ENCODE measurements at regions not wholly inside any gene's neighbourhood (a gene's known extent, or its start where the extent isn't known, plus 50 kb on each side); places are given as distances from the start of the nearest gene placed in this dataset.

DNA sequence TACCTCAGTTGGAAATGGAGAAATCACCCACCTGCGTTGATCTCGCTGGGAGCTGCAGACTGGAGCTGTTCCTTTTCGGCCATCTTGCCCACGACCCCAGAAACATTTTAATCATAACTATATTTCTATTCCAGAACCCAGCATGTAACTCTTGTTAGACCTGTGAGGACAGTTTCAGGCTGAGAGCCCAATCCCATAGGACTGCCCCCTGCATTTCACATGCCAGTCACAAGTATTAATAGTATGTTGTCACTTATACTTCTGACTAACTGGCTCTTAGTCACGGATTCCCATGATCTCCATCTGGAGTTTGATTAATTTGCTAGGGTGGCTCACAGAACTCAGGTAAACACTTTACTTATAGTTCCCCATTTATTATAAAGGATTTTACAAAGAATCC lies 60.6 kb upstream of the PRNP start:
- no peak for FAIRE-seq
- WGBS, 2 experiments (ENCODE audit: extremely low coverage in 1 of 2, insufficient coverage in 1 of 2, insufficient read length in 1 of 2, insufficient replicate concordance in 2 of 2, low coverage in 1 of 2, low lambda C conversion rate in 2 of 2, missing lambda C conversion rate in 1 of 2): 87% methylated on average over 5 of the region's 5 CpGs; no CpG with 5 or more reads in 1 of the 2 experiments
- no peak overlapping the region for H2AK5ac ChIP-seq (ENCODE audit: low read depth, low read length)
- TF ChIP-seq, protein P1, sequence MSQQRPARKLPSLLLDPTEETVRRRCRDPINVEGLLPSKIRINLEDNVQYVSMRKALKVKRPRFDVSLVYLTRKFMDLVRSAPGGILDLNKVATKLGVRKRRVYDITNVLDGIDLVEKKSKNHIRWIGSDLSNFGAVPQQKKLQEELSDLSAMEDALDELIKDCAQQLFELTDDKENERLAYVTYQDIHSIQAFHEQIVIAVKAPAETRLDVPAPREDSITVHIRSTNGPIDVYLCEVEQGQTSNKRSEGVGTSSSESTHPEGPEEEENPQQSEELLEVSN (IDR thresholded peaks at IDR 0.05): no peak
- TF ChIP-seq SP1 (IDR thresholded peaks at IDR 0.05; ENCODE audit: low read depth, low read length): no peak
- no peak for TF ChIP-seq NRF1 (IDR thresholded peaks at IDR 0.05; ENCODE audit: low read depth, low read length)
- TF ChIP-seq SIRT6 (IDR thresholded peaks at IDR 0.05; ENCODE audit: low read length): no peak
- no peak for TF ChIP-seq RNF2 (IDR thresholded peaks at IDR 0.05; ENCODE audit: borderline replicate concordance, low read depth, low read length, missing control alignments, poor library complexity, severe bottlenecking)
- TF ChIP-seq, protein P2, sequence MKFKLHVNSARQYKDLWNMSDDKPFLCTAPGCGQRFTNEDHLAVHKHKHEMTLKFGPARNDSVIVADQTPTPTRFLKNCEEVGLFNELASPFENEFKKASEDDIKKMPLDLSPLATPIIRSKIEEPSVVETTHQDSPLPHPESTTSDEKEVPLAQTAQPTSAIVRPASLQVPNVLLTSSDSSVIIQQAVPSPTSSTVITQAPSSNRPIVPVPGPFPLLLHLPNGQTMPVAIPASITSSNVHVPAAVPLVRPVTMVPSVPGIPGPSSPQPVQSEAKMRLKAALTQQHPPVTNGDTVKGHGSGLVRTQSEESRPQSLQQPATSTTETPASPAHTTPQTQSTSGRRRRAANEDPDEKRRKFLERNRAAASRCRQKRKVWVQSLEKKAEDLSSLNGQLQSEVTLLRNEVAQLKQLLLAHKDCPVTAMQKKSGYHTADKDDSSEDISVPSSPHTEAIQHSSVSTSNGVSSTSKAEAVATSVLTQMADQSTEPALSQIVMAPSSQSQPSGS (IDR thresholded peaks at IDR 0.05; ENCODE audit: low read length): no peak
- TF ChIP-seq KDM1A (IDR thresholded peaks at IDR 0.05; ENCODE audit: borderline replicate concordance, low read length): no peak
- TF ChIP-seq TAF1 (IDR thresholded peaks at IDR 0.05; ENCODE audit: low read depth, low read length): no peak
- no peak for TF ChIP-seq CHD1 (IDR thresholded peaks at IDR 0.05; ENCODE audit: low read depth, low read length)
- no peak for TF ChIP-seq FOSL1 (IDR thresholded peaks at IDR 0.05; ENCODE audit: insufficient read depth, low read depth, low read length)
- no peak for TF ChIP-seq SRF (IDR thresholded peaks at IDR 0.05; ENCODE audit: low read depth, low read length)
- no peak for TF ChIP-seq GABPA (IDR thresholded peaks at IDR 0.05; ENCODE audit: borderline replicate concordance, insufficient read depth, low read length)
- no peak for TF ChIP-seq ZNF274 (IDR thresholded peaks at IDR 0.05; ENCODE audit: borderline replicate concordance, extremely low read depth, low read length)

More for the DNA sequence above, 60.6 kb upstream of the PRNP start:
- POLR2A ChIA-PET (ENCODE audit: partially characterized antibody): no interaction called here
- no peaks in the 10 kb centered on the region for H4K20me1 ChIP-seq (replicated peaks in 1 of 2; ENCODE audit: control insufficient read depth in 1 of 2, insufficient read depth in 2 of 2, low read length in 2 of 2)
- H3K18ac ChIP-seq (ENCODE audit: extremely low read depth, low read length): no peak overlapping the region
- no peak overlapping the region for H3K14ac ChIP-seq (ENCODE audit: insufficient read length)
- H4K5ac ChIP-seq (ENCODE audit: insufficient read length, low read depth, low read length): no peak overlapping the region
- H3K4me2 ChIP-seq (ENCODE audit: insufficient read depth in 1 of 2, low read depth in 2 of 2, low read length in 2 of 2): no peak overlapping the region
- no peak overlapping the region for H3K4me3 ChIP-seq (ENCODE audit: extremely low read depth in 1 of 4, insufficient read depth in 2 of 4, low read depth in 3 of 4, low read length in 4 of 4)
- no peaks in the 10 kb centered on the region for H3K27me3 ChIP-seq (replicated peaks in 1 of 4; ENCODE audit: control insufficient read depth in 3 of 4, extremely low read depth in 1 of 4, insufficient read depth in 3 of 4, low read length in 3 of 4)
- no peaks in the 10 kb centered on the region for H3K79me2 ChIP-seq (ENCODE audit: control insufficient read depth in 1 of 2, insufficient read depth in 2 of 2, low read length in 2 of 2)
- H3K9ac ChIP-seq (replicated peaks in 1 of 4; ENCODE audit: extremely low read depth in 1 of 4, low read depth in 3 of 4, low read length in 3 of 4): no peak overlapping the region
- peaks cover 3 to 13% of the 10 kb centered on the region in 2 experiments for H3K9me3 ChIP-seq (ENCODE audit: insufficient read depth in 2 of 2, low read depth in 1 of 2, low read length in 1 of 2)
- no peak overlapping the region for H2BK5ac ChIP-seq (ENCODE audit: low read depth, low read length)
- H2BK12ac ChIP-seq (ENCODE audit: low read depth, low read length): no peak overlapping the region
- DNase-seq (ENCODE audit: low read depth in 1 of 2, low spot score in 2 of 2): no peak
- no peak overlapping the region for H2BK20ac ChIP-seq (ENCODE audit: low read length)
- no peak overlapping the region for H3K23ac ChIP-seq (ENCODE audit: insufficient read length)
- no peak overlapping the region for H4K8ac ChIP-seq (ENCODE audit: extremely low read depth, insufficient read depth, low read length)
- no peaks in the 10 kb centered on the region for H3K23me2 ChIP-seq (ENCODE audit: low read depth, low read length)
- no peak overlapping the region for H2BK120ac ChIP-seq (replicated peaks; ENCODE audit: low read depth, low read length)
- no peak overlapping the region for H3K4ac ChIP-seq (replicated peaks; ENCODE audit: insufficient read length, low read depth, low read length)
- H2BK15ac ChIP-seq (ENCODE audit: low read length): no peak overlapping the region
- H3K27ac ChIP-seq (ENCODE audit: low read depth, low read length): no peak overlapping the region
- no peak overlapping the region for H3K56ac ChIP-seq (replicated peaks; ENCODE audit: insufficient read length, low read depth, low read length)
- H3K4me1 ChIP-seq (replicated peaks in 1 of 4; ENCODE audit: control insufficient read depth in 3 of 4, insufficient read depth in 4 of 4, low read length in 3 of 4): no peaks in the 10 kb centered on the region
- H2AFZ ChIP-seq (ENCODE audit: low read length): no peak overlapping the region
- H3K36me3 ChIP-seq (ENCODE audit: control insufficient read depth in 2 of 4, insufficient read depth in 4 of 4, low read length in 3 of 4): no peaks in the 10 kb centered on the region
- no peaks in the 10 kb centered on the region for H3K79me1 ChIP-seq (ENCODE audit: low read depth, low read length)
- CTCF ChIA-PET (ENCODE audit: partially characterized antibody): interaction anchor here (1.0 to 1.6 kb wide), 3 partner anchors 12 to 96 kb away, joined by 3 read pairs; partner anchors contain the start of gene PRND
- no peak overlapping the region for H4K91ac ChIP-seq (replicated peaks; ENCODE audit: insufficient read length, low read length)

All from H1 (cell line).